Gastroesophageal sphincter (tissue), 3 donors: ENCODE measurements at regions not wholly inside any gene's neighbourhood (a gene's known extent, or its start where the extent isn't known, plus 50 kb on each side); places are given as distances from the start of the nearest gene placed in this dataset.

Experiments used
- POLR2A ChIP-seq, 2 donors: fragments of 450-650 bp; IDR thresholded peaks; one replicate each; pipeline ENCODE4 v1.6.1; 2017; ENCODE audit warnings: antibody characterized with exemption in 2 of 2, mild to moderate bottlenecking in 2 of 2, moderate library complexity in 1 of 2
- POLR2AphosphoS5 ChIP-seq: sonication (generic); formaldehyde crosslinking; IDR thresholded peaks from one replicate; pipeline ENCODE4 v1.6.1; 2017; ENCODE audit warnings: antibody characterized with exemption
- TF ChIP-seq, protein P1 (sequence below), 4 experiments: fragments of 200-600 bp in 2 of 4; fragments of 450-650 bp in 2 of 4; sonication (generic) in 1 of 4; IDR thresholded peaks; one replicate each; pipeline ENCODE4 v1.5.1; 2017 to 2019; ENCODE audit warnings: antibody characterized with exemption in 4 of 4, mild to moderate bottlenecking in 2 of 4, moderate library complexity in 2 of 4

DNA sequence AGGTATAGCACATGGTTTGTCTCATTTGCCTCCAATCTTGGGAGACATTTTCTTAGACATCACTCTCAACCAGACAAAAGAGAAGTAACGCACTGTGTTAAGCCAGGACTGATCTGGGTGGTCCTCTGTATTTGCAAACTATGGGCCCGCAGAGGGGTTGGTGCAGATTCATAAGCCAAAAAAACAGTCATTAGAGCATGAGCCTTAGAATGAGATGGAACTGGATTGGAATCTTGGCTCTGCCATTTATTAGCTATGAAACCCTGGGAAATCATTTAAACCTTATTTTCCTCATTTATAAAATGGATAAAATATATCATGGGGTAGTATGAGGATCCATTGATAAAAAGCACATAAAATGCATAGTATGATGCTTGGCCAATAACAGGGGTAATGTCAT is 213.5 kb upstream of the APCDD1 start:
- TF ChIP-seq POLR2AphosphoS5 (no peak), POLR2A (IDR thresholded peaks at IDR 0.05) (no peak)
- TF ChIP-seq, protein P1, sequence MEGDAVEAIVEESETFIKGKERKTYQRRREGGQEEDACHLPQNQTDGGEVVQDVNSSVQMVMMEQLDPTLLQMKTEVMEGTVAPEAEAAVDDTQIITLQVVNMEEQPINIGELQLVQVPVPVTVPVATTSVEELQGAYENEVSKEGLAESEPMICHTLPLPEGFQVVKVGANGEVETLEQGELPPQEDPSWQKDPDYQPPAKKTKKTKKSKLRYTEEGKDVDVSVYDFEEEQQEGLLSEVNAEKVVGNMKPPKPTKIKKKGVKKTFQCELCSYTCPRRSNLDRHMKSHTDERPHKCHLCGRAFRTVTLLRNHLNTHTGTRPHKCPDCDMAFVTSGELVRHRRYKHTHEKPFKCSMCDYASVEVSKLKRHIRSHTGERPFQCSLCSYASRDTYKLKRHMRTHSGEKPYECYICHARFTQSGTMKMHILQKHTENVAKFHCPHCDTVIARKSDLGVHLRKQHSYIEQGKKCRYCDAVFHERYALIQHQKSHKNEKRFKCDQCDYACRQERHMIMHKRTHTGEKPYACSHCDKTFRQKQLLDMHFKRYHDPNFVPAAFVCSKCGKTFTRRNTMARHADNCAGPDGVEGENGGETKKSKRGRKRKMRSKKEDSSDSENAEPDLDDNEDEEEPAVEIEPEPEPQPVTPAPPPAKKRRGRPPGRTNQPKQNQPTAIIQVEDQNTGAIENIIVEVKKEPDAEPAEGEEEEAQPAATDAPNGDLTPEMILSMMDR (IDR thresholded peaks at IDR 0.05): no peak
